ENCODE measurements at regions not wholly inside any gene's neighbourhood (a gene's known extent, or its start where the extent isn't known, plus 50 kb on each side); places are given as distances from the start of the nearest gene placed in this dataset.

DNA sequence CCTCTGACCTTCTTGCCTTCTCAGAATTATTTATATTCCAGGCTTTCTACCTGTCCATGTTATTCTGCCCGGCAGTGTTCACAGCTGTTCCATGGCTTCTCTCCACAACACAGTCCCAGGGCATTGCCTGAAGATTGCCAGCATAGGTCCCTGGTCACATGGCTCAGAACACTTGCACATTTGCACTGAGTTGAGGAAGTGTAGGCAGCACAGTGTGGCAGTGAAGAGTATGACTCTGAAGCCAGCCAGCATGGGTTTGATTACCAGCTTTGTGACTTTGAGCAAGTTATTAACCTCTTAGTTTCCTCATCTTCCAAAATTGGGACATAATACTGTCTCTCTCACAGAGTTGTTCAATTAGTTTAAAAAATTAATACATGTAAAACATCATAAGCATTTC, 73.2 kb upstream of the NEUROD6 start:
- no peak overlapping the region for H3K4me2 ChIP-seq (ENCODE audit: low read length)

DNA sequence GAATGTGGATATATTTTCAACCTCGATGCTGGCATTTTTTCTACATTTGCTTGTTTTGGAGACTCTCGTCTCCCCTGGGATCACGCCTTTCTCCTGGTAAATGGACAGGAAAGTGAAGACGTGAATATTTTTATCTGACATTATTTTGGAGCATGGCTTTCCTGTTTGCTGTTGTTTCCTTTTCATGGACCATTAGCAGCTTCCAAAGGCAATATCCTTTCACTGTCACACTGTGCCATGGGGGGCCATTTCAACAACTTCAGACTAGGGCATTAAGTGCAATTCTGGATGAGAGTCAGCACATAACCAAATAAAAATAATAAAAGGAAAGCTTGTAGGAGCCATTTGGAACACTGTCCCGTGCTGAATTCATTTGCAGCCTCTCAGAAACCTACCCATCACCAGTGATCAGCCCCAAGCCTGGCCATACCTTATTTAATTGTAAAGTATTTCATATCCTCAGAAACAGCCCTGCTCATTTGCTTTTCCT, 75.9 kb upstream of the NEUROD6 start:
- TF ChIP-seq, protein P1, sequence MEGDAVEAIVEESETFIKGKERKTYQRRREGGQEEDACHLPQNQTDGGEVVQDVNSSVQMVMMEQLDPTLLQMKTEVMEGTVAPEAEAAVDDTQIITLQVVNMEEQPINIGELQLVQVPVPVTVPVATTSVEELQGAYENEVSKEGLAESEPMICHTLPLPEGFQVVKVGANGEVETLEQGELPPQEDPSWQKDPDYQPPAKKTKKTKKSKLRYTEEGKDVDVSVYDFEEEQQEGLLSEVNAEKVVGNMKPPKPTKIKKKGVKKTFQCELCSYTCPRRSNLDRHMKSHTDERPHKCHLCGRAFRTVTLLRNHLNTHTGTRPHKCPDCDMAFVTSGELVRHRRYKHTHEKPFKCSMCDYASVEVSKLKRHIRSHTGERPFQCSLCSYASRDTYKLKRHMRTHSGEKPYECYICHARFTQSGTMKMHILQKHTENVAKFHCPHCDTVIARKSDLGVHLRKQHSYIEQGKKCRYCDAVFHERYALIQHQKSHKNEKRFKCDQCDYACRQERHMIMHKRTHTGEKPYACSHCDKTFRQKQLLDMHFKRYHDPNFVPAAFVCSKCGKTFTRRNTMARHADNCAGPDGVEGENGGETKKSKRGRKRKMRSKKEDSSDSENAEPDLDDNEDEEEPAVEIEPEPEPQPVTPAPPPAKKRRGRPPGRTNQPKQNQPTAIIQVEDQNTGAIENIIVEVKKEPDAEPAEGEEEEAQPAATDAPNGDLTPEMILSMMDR (IDR thresholded peaks at IDR 0.05): no peak
- Histone ChIP-seq H3K27me3 (ENCODE audit: control insufficient read depth, insufficient read depth, low read length) (no peaks in the 10 kb centered on the region), H3K79me2 (no peaks in the 10 kb centered on the region), H2AFZ (no peak overlapping the region), H3K4me3 (ENCODE audit: low read depth, low read length) (no peak overlapping the region), H3K9me3 (ENCODE audit: control insufficient read depth, low read length) (no peaks in the 10 kb centered on the region), H3K4me1 (no peaks in the 10 kb centered on the region), H3K36me3 (ENCODE audit: control insufficient read depth, insufficient read depth, low read length) (no peaks in the 10 kb centered on the region), H3K27ac (no peak overlapping the region), H3K4me2 (ENCODE audit: low read length) (no peak overlapping the region), H3K9ac (no peak overlapping the region)

More for the DNA sequence above, 73.2 kb upstream of the NEUROD6 start:
- no peaks in the 10 kb centered on the region for H3K9me3 ChIP-seq (ENCODE audit: control insufficient read depth, low read length)
- H3K4me3 ChIP-seq (ENCODE audit: low read depth, low read length): no peak overlapping the region
- TF ChIP-seq, protein P1 (IDR thresholded peaks at IDR 0.05): no peak
- H3K27ac ChIP-seq: no peak overlapping the region
- no peaks in the 10 kb centered on the region for H3K4me1 ChIP-seq
- H3K27me3 ChIP-seq (ENCODE audit: control insufficient read depth, insufficient read depth, low read length): no peaks in the 10 kb centered on the region
- H3K9ac ChIP-seq: no peak overlapping the region
- no peaks in the 10 kb centered on the region for H3K36me3 ChIP-seq (ENCODE audit: control insufficient read depth, insufficient read depth, low read length)
- H3K79me2 ChIP-seq: no peaks in the 10 kb centered on the region
- H2AFZ ChIP-seq: no peak overlapping the region

DNA sequence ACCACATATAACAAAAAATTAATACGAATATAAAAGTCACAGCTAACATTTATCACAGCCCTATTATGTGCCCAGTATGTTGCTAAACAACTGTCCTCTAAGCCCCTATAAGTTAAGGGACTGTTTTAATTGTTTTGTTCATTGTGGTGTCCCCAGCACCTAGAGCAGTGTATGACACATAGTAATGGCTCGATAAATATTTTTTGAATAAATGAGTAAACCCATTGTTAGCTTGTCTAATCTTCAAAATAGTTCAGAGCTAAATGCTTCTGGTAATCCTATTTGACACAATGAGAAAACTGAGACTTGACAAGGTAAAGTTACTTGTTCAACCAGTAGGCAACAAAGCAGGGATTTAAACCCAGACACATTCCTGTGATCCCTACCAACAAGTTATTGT, 78.4 kb upstream of the NEUROD6 start:
- no peak overlapping the region for H3K9ac ChIP-seq
- no peaks in the 10 kb centered on the region for H3K79me2 ChIP-seq
- H3K4me3 ChIP-seq (ENCODE audit: low read depth, low read length): no peak overlapping the region
- H3K36me3 ChIP-seq (ENCODE audit: control insufficient read depth, insufficient read depth, low read length): no peaks in the 10 kb centered on the region
- no peak overlapping the region for H2AFZ ChIP-seq
- TF ChIP-seq, protein P1 (IDR thresholded peaks at IDR 0.05): no peak
- H3K4me2 ChIP-seq (ENCODE audit: low read length): no peak overlapping the region
- no peaks in the 10 kb centered on the region for H3K4me1 ChIP-seq
- H3K9me3 ChIP-seq (ENCODE audit: control insufficient read depth, low read length): no peaks in the 10 kb centered on the region
- no peak overlapping the region for H3K27ac ChIP-seq
- no peaks in the 10 kb centered on the region for H3K27me3 ChIP-seq (ENCODE audit: control insufficient read depth, insufficient read depth, low read length)

DNA sequence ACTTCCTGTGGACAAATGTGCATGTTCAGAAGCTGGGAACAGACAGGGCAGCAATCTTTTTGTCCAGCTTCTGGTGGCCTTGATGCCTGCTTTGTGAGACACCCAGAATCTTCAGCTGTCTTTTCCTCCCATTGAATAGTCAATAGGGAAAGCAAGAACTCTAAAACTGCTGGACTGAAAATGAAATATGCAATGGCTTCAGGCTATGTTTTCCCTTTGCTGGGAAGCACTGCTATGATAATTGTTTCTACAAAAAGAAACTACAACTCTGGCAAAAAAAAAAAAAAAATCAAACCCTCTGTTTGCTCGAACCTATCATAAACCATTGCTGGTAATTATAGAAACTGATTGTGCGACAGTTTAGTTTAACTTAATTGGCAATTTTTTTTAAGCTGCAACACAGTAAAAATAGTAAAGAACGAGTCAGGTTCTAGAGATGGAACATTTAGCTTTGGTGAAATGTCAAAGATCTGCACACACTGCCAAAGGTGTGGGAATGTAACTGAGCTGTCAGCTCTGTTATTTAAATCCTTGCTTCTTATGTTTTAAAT, 79.1 kb upstream of the NEUROD6 start:
- Histone ChIP-seq H3K79me2 (no peaks in the 10 kb centered on the region), H2AFZ (no peak overlapping the region), H3K4me1 (no peaks in the 10 kb centered on the region), H3K27ac (no peak overlapping the region), H3K9me3 (ENCODE audit: control insufficient read depth, low read length) (no peaks in the 10 kb centered on the region), H3K4me3 (ENCODE audit: low read depth, low read length) (no peak overlapping the region), H3K9ac (no peak overlapping the region), H3K27me3 (ENCODE audit: control insufficient read depth, insufficient read depth, low read length) (no peaks in the 10 kb centered on the region), H3K36me3 (ENCODE audit: control insufficient read depth, insufficient read depth, low read length) (no peaks in the 10 kb centered on the region), H3K4me2 (ENCODE audit: low read length) (no peak overlapping the region)
- TF ChIP-seq, protein P1 (IDR thresholded peaks at IDR 0.05): no peak

DNA sequence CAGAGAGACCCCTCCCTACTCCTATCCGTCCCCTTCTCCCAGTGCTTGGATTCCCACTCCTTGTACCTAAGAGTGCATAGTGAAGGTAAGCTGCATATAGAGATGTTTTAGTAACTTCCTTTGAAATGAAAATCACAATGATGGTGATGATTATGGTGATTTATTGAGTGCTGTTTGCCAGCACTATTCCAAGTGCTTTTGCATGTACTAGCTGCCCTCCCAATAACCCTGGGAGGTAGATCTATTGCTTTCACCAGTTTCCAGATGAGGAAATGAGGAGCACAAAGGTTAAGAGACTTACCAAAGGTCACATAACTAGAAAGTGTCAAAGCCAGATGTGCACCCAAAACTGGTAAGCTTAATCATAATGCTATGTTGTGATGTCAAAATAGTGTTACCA, 80.4 kb upstream of the NEUROD6 start:
- H3K27ac ChIP-seq: no peak overlapping the region
- H3K4me2 ChIP-seq (ENCODE audit: low read length): no peak overlapping the region
- TF ChIP-seq, protein P1 (IDR thresholded peaks at IDR 0.05): no peak
- H3K27me3 ChIP-seq (ENCODE audit: control insufficient read depth, insufficient read depth, low read length): no peaks in the 10 kb centered on the region
- H3K4me1 ChIP-seq: no peaks in the 10 kb centered on the region
- no peak overlapping the region for H3K9ac ChIP-seq
- H3K4me3 ChIP-seq (ENCODE audit: low read depth, low read length): no peak overlapping the region
- H3K9me3 ChIP-seq (ENCODE audit: control insufficient read depth, low read length): no peaks in the 10 kb centered on the region
- no peak overlapping the region for H2AFZ ChIP-seq
- no peaks in the 10 kb centered on the region for H3K79me2 ChIP-seq
- no peaks in the 10 kb centered on the region for H3K36me3 ChIP-seq (ENCODE audit: control insufficient read depth, insufficient read depth, low read length)

Data from parathyroid adenoma (tissue), 2 donors.